GM10248 (cell line): ENCODE measurements at regions not wholly inside any gene's neighbourhood (a gene's known extent, or its start where the extent isn't known, plus 50 kb on each side); places are given as distances from the start of the nearest gene placed in this dataset.

Experiments used
- CTCF ChIA-PET: fragments of 300-600 bp; sonication (Branson Sonifier 250); formaldehyde crosslinking; extraction: SDS; loops from one replicate; lab custom pipeline; 2021; ENCODE audit warnings: antibody characterized with exemption; lab: Yijun Ruan, JAX
- POLR2A ChIA-PET: fragments of 350-650 bp; sonication (Branson Sonifier 250); formaldehyde crosslinking; extraction: SDS; loops from one replicate; lab custom pipeline; 2020; ENCODE audit warnings: antibody characterized with exemption; lab: Yijun Ruan, JAX
- DNase-seq: peaks from one replicate; pipeline ENCODE4 v3.0.0; 2012; ENCODE audit errors: extremely low spot score
- TF ChIP-seq, protein P1 (sequence below): IDR thresholded peaks from 2 replicates; pipeline ENCODE4 v1.5.1; 2012; ENCODE audit warnings: mild to moderate bottlenecking, low read depth; ENCODE audit errors: extremely low read depth, missing control alignments, control extremely low read depth

DNA sequence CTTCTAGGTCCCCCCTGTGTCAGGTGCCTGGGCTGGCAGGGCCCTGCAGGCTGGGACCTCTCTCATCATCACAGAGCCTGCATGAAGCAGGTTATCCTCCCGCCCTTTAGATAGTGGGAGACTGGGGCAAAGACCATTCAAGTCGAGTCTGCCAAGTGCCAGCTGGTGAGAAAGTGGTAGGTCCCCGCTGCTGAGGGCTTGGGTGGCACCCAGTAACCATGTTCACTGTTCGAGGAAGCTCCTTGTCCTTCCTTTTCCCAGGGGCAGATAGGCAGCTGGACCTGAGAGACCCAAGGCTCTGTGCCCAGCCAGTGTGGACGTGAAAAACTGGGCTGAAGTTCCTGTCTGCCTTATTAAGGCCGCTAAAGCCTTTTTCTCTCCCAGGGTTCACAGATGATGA is 1319.8 kb downstream of the TBC1D22A start:
- POLR2A ChIA-PET, result no interaction called here
- DNase-seq, result no peak
- CTCF ChIA-PET, result no interaction called here
- TF ChIP-seq, protein P1, sequence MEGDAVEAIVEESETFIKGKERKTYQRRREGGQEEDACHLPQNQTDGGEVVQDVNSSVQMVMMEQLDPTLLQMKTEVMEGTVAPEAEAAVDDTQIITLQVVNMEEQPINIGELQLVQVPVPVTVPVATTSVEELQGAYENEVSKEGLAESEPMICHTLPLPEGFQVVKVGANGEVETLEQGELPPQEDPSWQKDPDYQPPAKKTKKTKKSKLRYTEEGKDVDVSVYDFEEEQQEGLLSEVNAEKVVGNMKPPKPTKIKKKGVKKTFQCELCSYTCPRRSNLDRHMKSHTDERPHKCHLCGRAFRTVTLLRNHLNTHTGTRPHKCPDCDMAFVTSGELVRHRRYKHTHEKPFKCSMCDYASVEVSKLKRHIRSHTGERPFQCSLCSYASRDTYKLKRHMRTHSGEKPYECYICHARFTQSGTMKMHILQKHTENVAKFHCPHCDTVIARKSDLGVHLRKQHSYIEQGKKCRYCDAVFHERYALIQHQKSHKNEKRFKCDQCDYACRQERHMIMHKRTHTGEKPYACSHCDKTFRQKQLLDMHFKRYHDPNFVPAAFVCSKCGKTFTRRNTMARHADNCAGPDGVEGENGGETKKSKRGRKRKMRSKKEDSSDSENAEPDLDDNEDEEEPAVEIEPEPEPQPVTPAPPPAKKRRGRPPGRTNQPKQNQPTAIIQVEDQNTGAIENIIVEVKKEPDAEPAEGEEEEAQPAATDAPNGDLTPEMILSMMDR, result no peak

DNA sequence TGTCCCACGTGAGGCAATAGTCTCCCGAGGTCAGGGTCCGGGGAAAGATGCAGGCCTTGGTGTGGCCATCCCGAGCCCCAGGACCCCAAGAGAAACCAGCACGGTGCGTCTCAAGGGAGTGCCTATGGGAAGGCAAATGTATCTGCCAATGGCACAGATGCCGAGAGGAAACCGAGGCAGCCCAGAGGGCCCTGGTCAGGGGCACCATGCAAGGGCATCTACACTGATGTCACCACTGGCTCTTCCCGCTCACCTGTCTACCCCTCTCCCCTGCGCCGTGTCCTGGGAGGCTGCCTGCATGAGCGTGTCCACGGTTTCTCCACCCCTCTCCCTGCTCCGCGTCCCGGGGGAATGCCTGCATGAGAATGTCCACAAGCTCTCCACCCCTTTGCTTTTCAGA is 1318.8 kb downstream of the TBC1D22A start:
- TF ChIP-seq, protein P1, result no peak
- ChIA-PET POLR2A (no interaction called here), CTCF (no interaction called here)
- DNase-seq, result no peak

DNA sequence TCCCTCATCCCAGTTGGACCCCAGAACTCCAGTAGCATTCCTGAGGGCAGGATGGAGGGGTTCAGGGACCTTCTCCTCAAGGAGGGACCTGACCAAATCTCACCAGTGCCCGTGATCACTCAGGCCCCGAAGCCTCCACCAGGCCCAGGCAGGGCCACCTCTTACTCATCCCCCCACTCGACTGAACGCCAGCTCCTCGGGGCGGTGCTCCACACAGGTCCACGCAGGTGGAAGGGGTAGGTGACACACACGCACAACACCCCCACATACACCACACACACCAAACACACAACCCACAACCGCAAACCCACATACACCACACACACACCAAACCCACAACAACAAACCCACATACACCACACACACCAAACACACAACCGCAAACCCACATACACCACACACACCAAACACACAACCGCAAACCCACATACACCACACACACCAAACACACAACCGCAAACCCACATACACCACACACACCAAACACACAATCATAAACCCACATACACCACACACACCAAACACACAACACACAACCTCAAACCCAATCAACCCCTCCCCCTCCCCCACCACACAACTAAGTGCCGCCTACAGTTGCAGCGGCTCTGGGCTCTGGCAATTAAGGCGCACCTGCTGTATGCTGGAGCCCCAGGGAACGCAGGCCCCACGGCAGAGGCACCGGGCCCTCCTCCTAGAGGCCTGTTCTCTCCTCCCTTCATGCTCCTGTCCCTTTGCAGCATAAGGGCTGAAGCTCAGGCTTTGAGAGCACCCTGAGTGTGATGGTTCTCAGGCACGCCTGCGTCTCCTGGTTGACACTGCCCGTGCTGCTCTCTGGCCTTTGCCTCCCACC is 1318.1 kb downstream of the TBC1D22A start:
- CTCF ChIA-PET, result interaction anchor here (1.1 kb wide), 1 partner anchor 9 kb away, joined by 3 read pairs; no protein-coding TSS in a partner anchor
- TF ChIP-seq, protein P1, result no peak
- no peak for DNase-seq
- POLR2A ChIA-PET, result no interaction called here

DNA sequence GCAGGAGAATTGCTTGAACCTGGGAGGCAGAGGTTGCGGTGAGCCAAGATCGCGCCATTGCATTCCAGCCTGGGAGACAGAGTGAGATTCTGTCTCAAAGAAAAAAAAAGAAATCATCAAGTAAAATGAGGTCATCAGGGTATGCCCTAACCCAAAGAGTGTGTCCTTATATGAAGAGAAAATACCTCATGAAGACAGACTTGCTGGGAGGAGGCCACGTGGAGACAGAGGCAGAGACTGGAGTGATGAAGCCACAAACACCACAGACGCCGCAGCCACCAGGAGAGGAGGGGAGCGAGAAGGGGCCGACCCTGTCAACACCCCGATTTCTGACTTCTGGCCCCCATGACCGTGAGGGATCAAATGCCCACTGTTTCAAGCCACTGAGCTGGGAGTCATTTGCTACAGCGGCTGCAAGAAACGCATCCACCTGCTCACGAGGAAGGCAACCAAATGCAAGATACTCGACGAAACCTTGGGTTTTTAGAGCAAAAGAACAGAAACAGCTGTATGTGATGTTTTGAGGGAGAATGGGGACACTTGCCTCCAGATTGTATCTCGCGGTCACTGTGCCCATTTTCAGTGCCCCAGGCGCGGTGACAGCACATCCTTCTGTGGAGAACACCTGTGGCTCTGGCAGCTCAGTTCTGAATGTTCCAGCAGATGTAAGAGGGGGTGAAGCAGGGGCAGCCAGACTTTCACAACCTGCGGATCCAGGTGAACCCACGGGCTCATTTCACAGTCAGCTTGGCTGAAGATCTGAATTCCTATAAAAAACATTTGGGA is 1317.2 kb downstream of the TBC1D22A start:
- DNase-seq, result no peak
- POLR2A ChIA-PET, result no interaction called here
- CTCF ChIA-PET, result interaction anchor here (1.1 kb wide), 1 partner anchor 8 kb away, joined by 3 read pairs; no protein-coding TSS in a partner anchor
- TF ChIP-seq, protein P1, result no peak

DNA sequence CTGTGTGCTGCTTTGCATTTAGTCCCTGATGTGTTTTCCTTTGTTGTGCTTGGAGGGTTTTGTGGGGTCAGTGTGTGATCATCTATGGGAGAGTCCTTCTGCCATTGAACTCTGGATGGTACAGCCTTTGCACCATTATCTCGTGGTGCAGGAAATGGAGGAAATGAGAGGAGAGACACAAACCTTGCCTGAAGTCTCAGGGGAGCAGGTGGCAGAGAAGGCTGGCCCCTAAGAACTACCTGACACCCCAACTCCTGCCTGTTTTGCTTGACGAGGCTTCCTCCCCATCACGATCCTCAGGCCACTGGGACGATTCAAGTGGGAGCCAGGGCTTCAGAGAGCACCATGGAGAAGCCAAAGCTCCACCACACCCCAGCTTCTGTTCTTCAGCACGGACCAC is 1316.4 kb downstream of the TBC1D22A start:
- ChIA-PET POLR2A (no interaction called here), CTCF (no interaction called here)
- TF ChIP-seq, protein P1, result no peak
- no peak for DNase-seq

DNA sequence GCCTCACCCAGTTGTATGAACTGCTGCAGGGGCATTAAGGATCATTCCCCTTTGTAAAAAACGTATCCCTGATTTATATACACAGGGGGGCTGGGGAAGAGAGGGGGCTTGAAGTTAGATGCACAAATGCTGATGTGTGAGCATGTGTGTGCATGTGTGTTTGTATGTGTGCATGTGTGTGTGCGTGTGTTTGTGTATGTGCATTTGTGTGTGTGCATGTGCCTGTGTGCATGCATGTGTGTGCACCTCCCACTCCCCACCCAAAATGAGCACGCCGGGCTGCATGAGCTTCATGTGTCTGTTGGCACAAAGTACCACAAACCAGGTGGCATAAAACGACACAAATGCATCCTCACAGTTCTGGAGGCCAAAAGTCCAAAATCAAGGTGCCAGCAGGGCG is 1315.2 kb downstream of the TBC1D22A start:
- ChIA-PET POLR2A (no interaction called here), CTCF (no interaction called here)
- DNase-seq, result no peak
- TF ChIP-seq, protein P1, result no peak
